ENCODE measurements at regions not wholly inside any gene's neighbourhood (a gene's known extent, or its start where the extent isn't known, plus 50 kb on each side); places are given as distances from the start of the nearest gene placed in this dataset.

DNA sequence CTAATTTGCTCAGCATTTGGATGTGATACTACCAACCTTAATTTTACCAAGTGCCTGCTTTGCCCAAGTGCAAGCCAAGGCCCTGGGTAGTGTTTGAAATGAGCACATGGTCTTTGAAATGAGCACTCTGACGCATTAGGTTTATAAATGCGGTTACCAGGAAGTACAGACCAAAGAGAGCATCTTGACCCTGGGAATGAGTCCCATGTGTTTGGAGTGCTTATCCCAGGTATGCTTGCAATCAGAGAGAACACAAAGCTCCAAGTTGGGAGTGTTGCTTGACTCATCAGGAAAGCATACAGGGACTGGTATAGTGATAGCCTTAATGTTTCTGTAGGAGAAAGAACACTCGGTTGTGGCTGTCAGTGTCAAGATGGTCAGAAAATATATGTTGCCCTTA, 203.6 kb upstream of the MAMLD1 start (continued):
- TF ChIP-seq, protein P1, sequence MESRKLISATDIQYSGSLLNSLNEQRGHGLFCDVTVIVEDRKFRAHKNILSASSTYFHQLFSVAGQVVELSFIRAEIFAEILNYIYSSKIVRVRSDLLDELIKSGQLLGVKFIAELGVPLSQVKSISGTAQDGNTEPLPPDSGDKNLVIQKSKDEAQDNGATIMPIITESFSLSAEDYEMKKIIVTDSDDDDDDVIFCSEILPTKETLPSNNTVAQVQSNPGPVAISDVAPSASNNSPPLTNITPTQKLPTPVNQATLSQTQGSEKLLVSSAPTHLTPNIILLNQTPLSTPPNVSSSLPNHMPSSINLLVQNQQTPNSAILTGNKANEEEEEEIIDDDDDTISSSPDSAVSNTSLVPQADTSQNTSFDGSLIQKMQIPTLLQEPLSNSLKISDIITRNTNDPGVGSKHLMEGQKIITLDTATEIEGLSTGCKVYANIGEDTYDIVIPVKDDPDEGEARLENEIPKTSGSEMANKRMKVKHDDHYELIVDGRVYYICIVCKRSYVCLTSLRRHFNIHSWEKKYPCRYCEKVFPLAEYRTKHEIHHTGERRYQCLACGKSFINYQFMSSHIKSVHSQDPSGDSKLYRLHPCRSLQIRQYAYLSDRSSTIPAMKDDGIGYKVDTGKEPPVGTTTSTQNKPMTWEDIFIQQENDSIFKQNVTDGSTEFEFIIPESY (IDR thresholded peaks at IDR 0.05), result no peak
- no peak for TF ChIP-seq SP1 (IDR thresholded peaks at IDR 0.05)
- TF ChIP-seq, protein P2, sequence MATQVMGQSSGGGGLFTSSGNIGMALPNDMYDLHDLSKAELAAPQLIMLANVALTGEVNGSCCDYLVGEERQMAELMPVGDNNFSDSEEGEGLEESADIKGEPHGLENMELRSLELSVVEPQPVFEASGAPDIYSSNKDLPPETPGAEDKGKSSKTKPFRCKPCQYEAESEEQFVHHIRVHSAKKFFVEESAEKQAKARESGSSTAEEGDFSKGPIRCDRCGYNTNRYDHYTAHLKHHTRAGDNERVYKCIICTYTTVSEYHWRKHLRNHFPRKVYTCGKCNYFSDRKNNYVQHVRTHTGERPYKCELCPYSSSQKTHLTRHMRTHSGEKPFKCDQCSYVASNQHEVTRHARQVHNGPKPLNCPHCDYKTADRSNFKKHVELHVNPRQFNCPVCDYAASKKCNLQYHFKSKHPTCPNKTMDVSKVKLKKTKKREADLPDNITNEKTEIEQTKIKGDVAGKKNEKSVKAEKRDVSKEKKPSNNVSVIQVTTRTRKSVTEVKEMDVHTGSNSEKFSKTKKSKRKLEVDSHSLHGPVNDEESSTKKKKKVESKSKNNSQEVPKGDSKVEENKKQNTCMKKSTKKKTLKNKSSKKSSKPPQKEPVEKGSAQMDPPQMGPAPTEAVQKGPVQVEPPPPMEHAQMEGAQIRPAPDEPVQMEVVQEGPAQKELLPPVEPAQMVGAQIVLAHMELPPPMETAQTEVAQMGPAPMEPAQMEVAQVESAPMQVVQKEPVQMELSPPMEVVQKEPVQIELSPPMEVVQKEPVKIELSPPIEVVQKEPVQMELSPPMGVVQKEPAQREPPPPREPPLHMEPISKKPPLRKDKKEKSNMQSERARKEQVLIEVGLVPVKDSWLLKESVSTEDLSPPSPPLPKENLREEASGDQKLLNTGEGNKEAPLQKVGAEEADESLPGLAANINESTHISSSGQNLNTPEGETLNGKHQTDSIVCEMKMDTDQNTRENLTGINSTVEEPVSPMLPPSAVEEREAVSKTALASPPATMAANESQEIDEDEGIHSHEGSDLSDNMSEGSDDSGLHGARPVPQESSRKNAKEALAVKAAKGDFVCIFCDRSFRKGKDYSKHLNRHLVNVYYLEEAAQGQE (IDR thresholded peaks at IDR 0.05), result no peak

DNA sequence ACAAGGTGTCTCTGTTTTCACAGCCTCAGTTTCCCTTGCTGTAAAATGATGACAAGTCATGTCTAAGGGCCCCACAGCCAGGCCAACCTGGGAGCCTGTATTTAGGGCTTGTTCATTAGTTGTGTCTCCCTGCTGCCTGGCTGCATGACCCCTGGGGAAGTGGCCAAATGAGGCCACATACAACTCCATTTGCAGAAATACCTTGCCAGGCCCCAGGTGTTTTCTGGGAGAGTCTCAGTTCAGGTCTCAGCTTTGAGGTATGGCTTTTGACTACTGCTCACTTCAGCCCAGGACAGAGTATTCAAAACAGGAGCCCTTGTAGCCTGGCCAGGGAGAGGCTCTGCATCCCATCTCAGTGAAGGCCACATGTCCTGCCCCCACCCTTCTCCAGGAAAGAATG, 202.5 kb upstream of the MAMLD1 start:
- H3K36me3 ChIP-seq (ENCODE audit: control insufficient read depth in 4 of 4, insufficient read depth in 3 of 4, low read depth in 1 of 4, low read length in 3 of 4), result no peaks in the 10 kb centered on the region
- DNase-seq (ENCODE audit: low spot score), result no peak
- TF ChIP-seq, protein P3, sequence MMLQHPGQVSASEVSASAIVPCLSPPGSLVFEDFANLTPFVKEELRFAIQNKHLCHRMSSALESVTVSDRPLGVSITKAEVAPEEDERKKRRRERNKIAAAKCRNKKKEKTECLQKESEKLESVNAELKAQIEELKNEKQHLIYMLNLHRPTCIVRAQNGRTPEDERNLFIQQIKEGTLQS (IDR thresholded peaks at IDR 0.05), result no peak
- TF ChIP-seq, protein P1 (IDR thresholded peaks at IDR 0.05), result no peak
- TF ChIP-seq RXRA (IDR thresholded peaks at IDR 0.05) (no peak), GABPA (IDR thresholded peaks at IDR 0.05 in 1 of 2, conservative IDR thresholded peaks at IDR 0.05 in 1 of 2) (no peak), YY1 (IDR thresholded peaks at IDR 0.05) (no peak), HNF4A (conservative IDR thresholded peaks at IDR 0.05) (no peak), JUND (IDR thresholded peaks at IDR 0.05) (no peak), RAD21 (IDR thresholded peaks at IDR 0.05) (no peak), SP1 (IDR thresholded peaks at IDR 0.05) (no peak), FOXA2 (IDR thresholded peaks at IDR 0.05) (no peak)
- TF ChIP-seq, protein P4, sequence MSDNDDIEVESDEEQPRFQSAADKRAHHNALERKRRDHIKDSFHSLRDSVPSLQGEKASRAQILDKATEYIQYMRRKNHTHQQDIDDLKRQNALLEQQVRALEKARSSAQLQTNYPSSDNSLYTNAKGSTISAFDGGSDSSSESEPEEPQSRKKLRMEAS (IDR thresholded peaks at IDR 0.05), result no peak
- TF ChIP-seq, protein P2 (IDR thresholded peaks at IDR 0.05), result no peak

More for the DNA sequence above, 202.5 kb upstream of the MAMLD1 start:
- Histone ChIP-seq H3K9ac (ENCODE audit: low read depth in 1 of 2, low read length in 2 of 2) (no peak overlapping the region), H3K9me3 (ENCODE audit: control insufficient read depth in 4 of 4, low read length in 3 of 4) (no peaks in the 10 kb centered on the region), H3K27ac (ENCODE audit: low read depth in 1 of 2, low read length in 2 of 2) (no peak overlapping the region), H3K27me3 (ENCODE audit: control insufficient read depth in 4 of 4, insufficient read depth in 4 of 4, low read length in 3 of 4) (peaks cover 0 to 2% (median 0%) of the 10 kb centered on the region in 4 donors), H3K4me3 (ENCODE audit: low read depth in 1 of 3, low read length in 3 of 3) (no peak overlapping the region), H3K4me1 (ENCODE audit: control insufficient read depth in 4 of 4, insufficient read depth in 4 of 4, low read length in 3 of 4) (no peaks in the 10 kb centered on the region)
